GM06990 (cell line): ENCODE measurements at regions not wholly inside any gene's neighbourhood (a gene's known extent, or its start where the extent isn't known, plus 50 kb on each side); places are given as distances from the start of the nearest gene placed in this dataset.

Source experiments
- DNase-seq: peaks from one replicate; pipeline ENCODE4 v3.0.0-alpha.2; 2011; ENCODE audit not compliant: insufficient read length; ENCODE audit errors: extremely low read depth
- H3K27me3 ChIP-seq: replicated peaks from 2 replicates; pipeline ENCODE4 v1.6.0; 2011; ENCODE audit warnings: low read length; ENCODE audit not compliant: control insufficient read depth, insufficient read depth
- H3K36me3 ChIP-seq: 2 replicates; pipeline ENCODE4 v1.5.1; 2011; ENCODE audit warnings: low read length; ENCODE audit not compliant: control insufficient read depth, insufficient read depth
- H3K4me3 ChIP-seq: replicated peaks from 2 replicates; pipeline ENCODE4 v1.5.1; 2011; ENCODE audit warnings: low read depth, mild to moderate bottlenecking, control low read depth, low read length
- CTCF ChIP-seq: IDR thresholded peaks from 2 replicates; pipeline ENCODE4 v1.5.1; 2011; ENCODE audit warnings: low read length, control low read depth, mild to moderate bottlenecking, inconsistent platforms; ENCODE audit not compliant: insufficient read depth, poor library complexity, severe bottlenecking

GRCh38 chr13:111414341-111414740 is 93.9 kb downstream of the TEX29 start:
- Histone ChIP-seq H3K27me3 (peaks cover 5% of the 10 kb centered on the region), H3K4me3 (no peak overlapping the region), H3K36me3 (no peaks in the 10 kb centered on the region)
- TF ChIP-seq CTCF: no peak
- no peak for DNase-seq

- no peak for DNase-seq
- peaks cover 5% of the 10 kb centered on the region for H3K27me3 ChIP-seq
- no peak for TF ChIP-seq CTCF
- no peaks in the 10 kb centered on the region for H3K36me3 ChIP-seq
- no peak overlapping the region for H3K4me3 ChIP-seq
These were observed 94.8 kb downstream of the TEX29 start for GRCh38 chr13:111415246-111415645.

- DNase-seq: no peak
- H3K4me3 ChIP-seq: no peak overlapping the region
- peaks cover 5% of the 10 kb centered on the region for H3K27me3 ChIP-seq
- no peak for TF ChIP-seq CTCF
- no peaks in the 10 kb centered on the region for H3K36me3 ChIP-seq
These were observed 95.3 kb downstream of the TEX29 start for GRCh38 chr13:111415765-111416164.

GRCh38 chr13:111418101-111418500 is 97.7 kb downstream of the TEX29 start:
- H3K27me3 ChIP-seq: peaks cover 5% of the 10 kb centered on the region; the same call in 1 of the 2 replicates
- H3K36me3 ChIP-seq: no peaks in the 10 kb centered on the region
- no peak overlapping the region for H3K4me3 ChIP-seq
- no peak for TF ChIP-seq CTCF
- DNase-seq: no peak

- no peak for TF ChIP-seq CTCF
- Histone ChIP-seq H3K27me3 (peaks cover 5% of the 10 kb centered on the region; the same call in 1 of the 2 replicates), H3K36me3 (no peaks in the 10 kb centered on the region), H3K4me3 (no peak overlapping the region)
- no peak for DNase-seq
These were observed 99.9 kb downstream of the TEX29 start for GRCh38 chr13:111420113-111420876.
